WI38 (cell line): ENCODE measurements at regions not wholly inside any gene's neighbourhood (a gene's known extent, or its start where the extent isn't known, plus 50 kb on each side); places are given as distances from the start of the nearest gene placed in this dataset.

Experiments used
- H3K4me3 ChIP-seq: 2 replicates; pipeline ENCODE4 v1.5.1; 2011; ENCODE audit warnings: low read depth, mild to moderate bottlenecking, control low read depth, low read length
- TF ChIP-seq, protein P1 (sequence below): IDR thresholded peaks from 2 replicates; pipeline ENCODE4 v1.5.1; 2012; ENCODE audit warnings: low read depth, mild to moderate bottlenecking, control low read depth, low read length

DNA sequence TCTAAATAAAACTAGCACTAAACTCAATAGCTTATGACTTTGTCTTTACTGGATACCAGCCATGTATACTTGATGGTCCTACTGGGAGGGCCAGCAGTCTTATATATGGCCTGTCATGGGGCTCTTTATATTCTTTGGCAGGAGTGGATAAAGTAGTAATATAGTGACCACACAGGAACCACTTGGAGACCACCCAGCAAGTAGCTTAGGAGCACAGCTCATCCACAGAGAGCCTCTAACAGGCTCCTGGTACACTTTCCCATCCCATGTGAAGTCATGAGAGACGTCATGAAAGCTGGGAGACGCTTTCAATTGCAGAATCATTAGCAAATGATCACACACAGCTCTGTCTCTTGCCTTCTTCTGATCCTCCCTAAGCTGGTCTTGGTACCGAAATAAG lies 360.9 kb upstream of the ACVR2A start:
- no peak overlapping the region for H3K4me3 ChIP-seq
- TF ChIP-seq, protein P1, sequence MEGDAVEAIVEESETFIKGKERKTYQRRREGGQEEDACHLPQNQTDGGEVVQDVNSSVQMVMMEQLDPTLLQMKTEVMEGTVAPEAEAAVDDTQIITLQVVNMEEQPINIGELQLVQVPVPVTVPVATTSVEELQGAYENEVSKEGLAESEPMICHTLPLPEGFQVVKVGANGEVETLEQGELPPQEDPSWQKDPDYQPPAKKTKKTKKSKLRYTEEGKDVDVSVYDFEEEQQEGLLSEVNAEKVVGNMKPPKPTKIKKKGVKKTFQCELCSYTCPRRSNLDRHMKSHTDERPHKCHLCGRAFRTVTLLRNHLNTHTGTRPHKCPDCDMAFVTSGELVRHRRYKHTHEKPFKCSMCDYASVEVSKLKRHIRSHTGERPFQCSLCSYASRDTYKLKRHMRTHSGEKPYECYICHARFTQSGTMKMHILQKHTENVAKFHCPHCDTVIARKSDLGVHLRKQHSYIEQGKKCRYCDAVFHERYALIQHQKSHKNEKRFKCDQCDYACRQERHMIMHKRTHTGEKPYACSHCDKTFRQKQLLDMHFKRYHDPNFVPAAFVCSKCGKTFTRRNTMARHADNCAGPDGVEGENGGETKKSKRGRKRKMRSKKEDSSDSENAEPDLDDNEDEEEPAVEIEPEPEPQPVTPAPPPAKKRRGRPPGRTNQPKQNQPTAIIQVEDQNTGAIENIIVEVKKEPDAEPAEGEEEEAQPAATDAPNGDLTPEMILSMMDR: no peak

DNA sequence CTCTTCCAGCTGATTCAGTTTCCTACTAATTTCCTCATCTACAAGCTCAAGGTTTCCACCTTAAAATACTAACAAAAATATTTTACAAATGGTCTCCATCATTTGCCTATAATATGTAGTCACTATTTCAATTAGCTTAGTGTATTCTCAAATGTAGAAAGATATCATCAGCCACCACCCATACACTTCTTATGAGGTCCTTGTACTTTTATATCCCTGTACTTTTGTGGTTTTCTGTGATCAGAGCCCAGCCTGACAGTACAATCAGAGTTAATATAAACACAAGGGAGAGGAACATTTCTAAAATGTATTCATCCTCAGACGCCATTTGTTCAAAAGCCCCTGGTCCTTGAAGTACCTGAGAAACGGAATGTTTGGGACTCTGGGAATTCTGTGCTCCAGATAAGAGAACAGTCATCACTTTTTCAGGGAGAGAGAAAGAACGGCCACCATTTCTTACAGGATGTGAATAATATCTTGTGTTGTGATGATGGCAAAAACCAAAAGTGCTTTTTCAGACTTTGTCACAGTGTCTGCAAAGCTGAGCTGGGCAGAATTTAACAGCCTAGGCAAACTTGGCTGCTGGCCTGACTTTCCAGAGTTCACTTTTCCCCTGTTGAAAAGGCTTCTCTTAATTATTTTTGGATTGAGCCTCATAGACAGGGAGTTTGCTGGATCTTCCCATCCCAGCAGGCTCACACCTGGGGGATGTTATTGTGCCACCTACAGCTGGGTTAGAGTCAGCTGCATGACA lies 361.7 kb upstream of the ACVR2A start:
- TF ChIP-seq, protein P1: no peak
- no peak overlapping the region for H3K4me3 ChIP-seq

DNA sequence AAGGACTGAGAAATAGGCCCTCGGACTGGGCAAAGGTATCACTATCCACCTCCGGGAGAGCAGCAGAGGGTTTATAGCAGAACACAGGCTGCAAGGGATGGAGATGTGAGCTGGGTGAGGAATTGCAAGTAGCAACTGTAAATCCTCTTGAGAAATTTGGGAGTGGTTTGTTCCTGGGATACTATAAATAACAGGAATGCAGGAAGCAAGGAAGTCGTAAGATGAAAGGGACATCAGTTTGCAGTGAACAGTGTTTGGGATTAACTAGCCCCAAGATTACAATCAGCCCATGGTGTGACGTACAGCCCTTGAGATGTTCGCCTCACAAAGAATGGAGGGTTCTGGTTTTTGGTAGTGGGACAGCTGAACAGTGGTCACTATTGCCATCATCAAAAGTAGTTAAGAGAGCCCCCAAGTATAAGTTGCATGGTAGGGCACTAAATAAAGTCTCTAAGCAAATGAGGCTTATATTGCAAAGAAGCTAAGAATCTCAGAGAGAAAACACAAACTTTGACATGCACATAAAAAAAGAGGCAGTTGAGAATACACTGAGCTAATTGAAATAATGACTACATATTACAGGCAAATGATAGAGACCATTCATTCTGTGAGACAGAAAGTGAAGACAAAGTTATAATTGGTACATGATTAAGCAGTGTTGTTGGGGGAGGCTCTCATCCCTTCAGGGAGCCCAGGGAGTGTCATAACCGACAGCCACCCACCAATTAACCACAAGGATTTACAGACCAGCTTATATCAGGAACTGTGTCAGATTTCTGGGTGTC lies 362.5 kb upstream of the ACVR2A start:
- H3K4me3 ChIP-seq: no peak overlapping the region
- TF ChIP-seq, protein P1: no peak

DNA sequence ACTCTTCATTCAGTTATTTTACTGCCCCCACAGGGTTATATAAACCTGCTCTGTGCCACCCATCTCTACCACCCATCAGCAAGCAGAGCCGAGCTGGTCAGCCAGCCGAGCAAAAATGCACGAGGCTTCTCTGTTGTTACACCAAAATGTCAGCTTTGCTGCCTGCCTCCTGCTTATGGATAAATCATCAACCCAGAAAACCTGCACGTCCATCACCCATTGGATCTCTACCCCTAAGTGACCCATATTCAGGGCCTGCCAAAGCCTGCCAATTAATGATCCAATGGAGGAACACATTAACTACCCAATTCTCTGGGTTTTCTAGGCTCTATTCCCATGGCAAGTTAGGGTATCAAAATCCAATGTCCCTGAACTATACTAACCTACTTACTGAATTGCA lies 365.5 kb upstream of the ACVR2A start:
- TF ChIP-seq, protein P1: no peak
- no peak overlapping the region for H3K4me3 ChIP-seq

DNA sequence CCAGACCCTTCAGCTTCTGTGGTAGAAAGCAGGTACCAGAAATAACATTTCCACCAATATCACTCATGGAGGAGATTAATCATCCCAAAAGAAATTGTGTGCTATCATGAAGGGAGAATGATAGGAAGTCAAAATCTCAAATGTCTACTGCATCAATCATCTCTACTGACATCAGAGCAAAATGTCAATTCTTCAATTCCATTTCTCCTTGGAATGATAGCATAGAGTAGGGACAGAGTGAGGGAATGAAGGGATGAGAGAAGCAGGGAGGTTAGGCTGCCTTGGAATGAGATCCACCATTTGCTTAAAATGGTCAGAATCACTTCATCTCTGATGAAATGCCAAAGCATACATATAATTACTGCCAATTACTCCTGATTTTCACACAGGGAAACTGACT lies 371.8 kb upstream of the ACVR2A start:
- no peak overlapping the region for H3K4me3 ChIP-seq

DNA sequence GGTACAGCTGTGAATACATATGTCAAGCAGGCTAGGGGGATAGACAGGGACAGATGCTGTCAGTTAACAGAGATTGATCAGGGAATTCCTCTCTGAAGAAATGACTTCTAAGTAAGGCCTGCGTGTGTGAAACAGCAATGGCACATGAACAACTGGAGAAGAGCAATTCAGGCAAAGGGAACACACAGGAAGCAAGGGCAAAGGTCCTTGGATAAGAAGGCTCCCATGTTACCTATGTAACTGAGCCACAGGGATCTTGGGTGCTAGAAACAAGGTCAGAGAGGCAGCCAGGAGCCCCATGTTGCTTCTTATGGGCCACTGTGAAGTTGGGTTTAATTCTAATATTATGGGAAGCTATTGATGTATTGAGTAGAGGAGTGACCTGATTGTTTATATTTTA lies 373.7 kb upstream of the ACVR2A start:
- TF ChIP-seq, protein P1: no peak
- no peak overlapping the region for H3K4me3 ChIP-seq

More for the DNA sequence above, 371.8 kb upstream of the ACVR2A start:
- TF ChIP-seq, protein P1: no peak

DNA sequence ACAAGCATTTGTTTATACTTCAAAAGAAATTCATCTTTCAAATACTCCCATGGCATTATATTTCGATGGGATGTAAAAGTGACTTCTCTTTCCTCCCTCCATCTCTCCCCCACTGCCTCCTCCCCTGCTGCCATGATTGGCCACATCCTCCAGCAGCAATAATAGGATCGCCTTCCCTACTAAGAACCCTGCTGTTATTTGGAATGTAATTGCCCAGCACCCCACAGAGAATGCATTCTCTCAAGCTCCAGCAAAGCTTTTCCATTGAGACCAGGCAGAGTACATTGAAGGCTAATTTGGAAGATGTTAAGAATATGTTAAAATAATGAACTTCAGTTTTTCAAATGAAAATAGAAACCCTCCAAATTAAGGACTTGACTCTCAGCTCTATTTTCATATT lies 375.4 kb upstream of the ACVR2A start:
- TF ChIP-seq, protein P1: no peak
- H3K4me3 ChIP-seq: no peak overlapping the region
